NCI-H446 (cell line): ENCODE measurements at regions not wholly inside any gene's neighbourhood (a gene's known extent, or its start where the extent isn't known, plus 50 kb on each side); places are given as distances from the start of the nearest gene placed in this dataset.

ENCODE experiments used
- DNase-seq, 2 experiments: peaks; one replicate each; lab custom pipeline; 2025; lab: John Stamatoyannopoulos, UW

DNA sequence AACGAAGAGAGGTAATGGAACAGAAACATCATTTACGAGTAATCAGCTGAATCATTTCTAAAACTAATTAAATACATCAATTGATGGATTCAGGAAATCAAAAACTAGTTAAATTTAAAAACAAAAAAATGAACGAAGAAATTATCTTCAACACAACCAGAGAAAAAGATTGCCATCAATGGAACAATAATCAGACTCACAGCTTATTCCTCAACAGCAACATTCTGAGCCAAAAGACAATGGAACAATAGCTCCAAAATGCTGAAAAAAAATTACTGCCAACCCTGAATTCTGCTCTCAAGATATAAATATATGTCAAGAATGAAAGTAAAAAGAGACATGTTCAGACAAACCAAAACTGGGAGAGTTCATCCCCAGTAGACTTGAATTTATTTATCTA, 65.5 kb upstream of the KLF3 start:
- no peak for DNase-seq

- no peak for DNase-seq
These were observed 63.4 kb upstream of the KLF3 start for GRCh38 chr4:38600575-38600974.

- no peak for DNase-seq
These were observed 62.6 kb upstream of the KLF3 start for GRCh38 chr4:38601244-38601915.

- DNase-seq = no peak
These were observed 62.1 kb upstream of the KLF3 start for GRCh38 chr4:38601916-38602291.

GRCh38 chr4:38603652-38604051, 60.3 kb upstream of the KLF3 start:
- DNase-seq = no peak

DNA sequence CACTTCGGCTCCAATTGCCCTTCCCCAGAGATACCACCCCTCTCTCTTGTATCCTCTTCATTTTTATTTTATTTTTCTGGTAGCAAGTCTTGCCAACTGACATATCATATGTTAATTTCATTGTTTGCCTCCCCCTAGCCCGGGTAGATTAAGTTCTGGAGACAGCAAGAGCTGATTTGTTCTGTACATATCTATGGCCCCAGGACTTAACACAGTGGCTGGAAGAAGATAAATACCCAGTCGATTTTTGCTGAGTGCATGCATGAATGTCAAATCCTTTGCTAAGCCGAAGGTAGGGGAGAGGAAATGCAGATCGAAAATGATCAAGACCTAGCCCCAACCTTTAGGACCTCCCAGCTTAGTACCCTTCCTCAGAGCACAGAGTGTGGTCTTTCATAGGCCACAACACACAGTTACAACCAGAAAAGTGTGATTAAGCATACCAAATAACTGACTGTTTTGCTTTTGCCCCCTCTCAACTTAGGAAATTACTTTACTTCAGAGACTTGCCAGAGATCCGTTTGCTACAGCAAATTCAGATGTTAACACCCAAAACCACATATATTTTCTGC, 58.7 kb upstream of the KLF3 start:
- no peak for DNase-seq

GRCh38 chr4:38605753-38606586, 58.0 kb upstream of the KLF3 start:
- no peak for DNase-seq

- peak in 1 of 2 experiments; percentile 21 for DNase-seq
These were observed 57.5 kb upstream of the KLF3 start for GRCh38 chr4:38606587-38606905.

- no peak for DNase-seq
These were observed 54.4 kb upstream of the KLF3 start for GRCh38 chr4:38609614-38610013.

GRCh38 chr4:38610521-38610920, 53.5 kb upstream of the KLF3 start:
- no peak for DNase-seq

GRCh38 chr4:38610966-38611431, 53.0 kb upstream of the KLF3 start:
- DNase-seq = no peak

DNA sequence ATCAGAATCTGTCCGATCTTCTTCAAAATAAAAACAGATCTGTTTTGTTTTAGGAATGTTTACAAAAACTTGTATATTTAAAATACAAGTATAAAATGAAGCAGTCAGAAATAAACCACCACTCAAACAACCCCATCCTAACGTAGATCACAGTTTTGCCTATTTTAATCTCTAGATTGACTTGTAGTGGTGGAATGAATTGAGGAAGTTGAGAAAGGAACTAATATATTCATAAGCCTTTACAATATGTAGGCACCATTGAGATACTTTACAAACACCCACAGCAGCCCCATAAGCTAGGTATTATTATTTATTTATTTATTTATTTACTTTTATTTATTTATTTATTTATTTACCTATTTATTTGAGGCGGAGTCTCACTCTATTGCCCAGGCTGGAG, 52.3 kb upstream of the KLF3 start:
- DNase-seq = no peak

DNA sequence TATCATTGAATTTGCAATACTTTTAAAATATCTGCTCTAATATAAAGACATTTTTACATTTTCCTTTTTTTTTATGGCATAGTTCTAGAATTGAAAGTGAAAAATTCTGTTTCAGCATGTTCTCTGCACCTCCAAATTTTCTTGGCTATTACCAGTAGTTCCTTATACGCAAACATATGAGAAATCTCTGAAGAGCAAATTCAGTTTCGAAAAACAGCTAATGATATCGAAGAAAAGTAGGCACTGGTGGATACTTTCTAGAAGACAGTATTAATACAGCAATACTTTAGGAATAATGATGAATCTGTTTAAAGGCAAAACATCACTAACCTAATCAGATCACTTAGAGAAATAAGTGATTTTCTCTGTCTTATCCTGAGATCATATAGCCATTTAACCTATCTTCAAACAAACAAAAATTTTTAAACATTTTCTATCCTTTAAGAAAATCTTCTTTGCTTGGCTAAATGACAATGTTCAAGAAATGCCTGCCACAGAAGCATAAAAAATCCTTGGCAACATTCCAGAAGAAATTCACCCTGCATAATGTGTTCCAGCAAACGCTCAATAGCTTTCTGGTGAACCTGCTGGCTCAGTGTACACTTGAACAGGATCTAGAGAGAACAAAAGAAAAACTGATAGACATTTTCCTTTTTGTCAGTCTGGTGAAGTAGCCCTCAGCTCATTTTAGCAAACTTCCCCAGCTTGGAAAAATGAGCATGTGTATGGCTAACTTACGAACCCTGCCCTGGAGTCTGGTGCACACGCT, 51.2 kb upstream of the KLF3 start:
- DNase-seq = peak in 1 of 2 experiments; percentile 78
